HG03354 (cell line): ENCODE measurements at regions not wholly inside any gene's neighbourhood (a gene's known extent, or its start where the extent isn't known, plus 50 kb on each side); places are given as distances from the start of the nearest gene placed in this dataset.

ENCODE experiments used
- ATAC-seq: cut with Tn5 transposase; IDR thresholded peaks from one replicate; pipeline ENCODE4 v1.9.1; 2021; ENCODE audit warnings: mild to moderate bottlenecking; ENCODE audit not compliant: unreplicated experiment, poor library complexity, severe bottlenecking

DNA sequence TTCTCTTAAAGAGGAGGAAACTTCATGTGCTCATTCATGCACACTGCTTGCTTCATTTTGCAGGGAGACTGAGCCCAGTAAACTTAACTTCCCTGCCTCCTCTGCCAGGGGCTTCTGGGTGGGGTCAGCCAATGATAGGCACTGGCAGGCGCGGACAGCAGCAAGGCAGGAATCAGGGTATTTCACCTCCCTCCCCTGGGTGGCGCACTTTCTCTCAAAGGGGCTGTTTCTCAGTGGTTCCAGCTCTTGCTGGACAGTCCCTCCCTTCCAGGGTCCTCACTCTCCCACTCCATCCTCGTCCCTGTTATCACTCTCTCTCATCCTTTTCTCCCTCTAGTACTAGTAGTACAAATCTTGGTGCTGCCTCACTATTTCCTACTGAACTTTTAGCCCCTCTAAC, 320.5 kb upstream of the ZNF521 start:
- ATAC-seq: no peak

DNA sequence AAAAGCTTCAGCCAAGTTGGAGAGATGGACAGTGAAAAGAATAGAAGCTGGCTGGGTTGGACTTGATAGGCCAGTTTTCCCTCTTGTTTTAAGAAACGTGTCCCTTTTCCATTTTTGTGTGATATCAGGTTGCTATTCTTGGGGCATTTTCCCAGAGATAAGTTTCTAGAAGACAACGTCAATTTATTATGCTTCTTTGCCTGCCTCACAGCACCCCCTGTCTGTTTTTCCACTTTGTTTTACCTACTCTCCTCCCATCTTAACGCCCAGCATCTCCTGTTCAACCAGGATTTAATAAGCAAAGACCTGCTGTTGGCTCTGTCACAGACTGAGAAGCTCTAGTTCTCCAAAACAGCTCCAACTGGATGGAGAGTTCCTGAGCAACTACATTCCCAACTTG, 317.8 kb upstream of the ZNF521 start:
- ATAC-seq: no peak

GRCh38 chr18:25662272-25662671, 310.3 kb upstream of the ZNF521 start:
- no peak for ATAC-seq

- ATAC-seq: no peak
These were observed 309.9 kb upstream of the ZNF521 start for GRCh38 chr18:25661831-25662230.

DNA sequence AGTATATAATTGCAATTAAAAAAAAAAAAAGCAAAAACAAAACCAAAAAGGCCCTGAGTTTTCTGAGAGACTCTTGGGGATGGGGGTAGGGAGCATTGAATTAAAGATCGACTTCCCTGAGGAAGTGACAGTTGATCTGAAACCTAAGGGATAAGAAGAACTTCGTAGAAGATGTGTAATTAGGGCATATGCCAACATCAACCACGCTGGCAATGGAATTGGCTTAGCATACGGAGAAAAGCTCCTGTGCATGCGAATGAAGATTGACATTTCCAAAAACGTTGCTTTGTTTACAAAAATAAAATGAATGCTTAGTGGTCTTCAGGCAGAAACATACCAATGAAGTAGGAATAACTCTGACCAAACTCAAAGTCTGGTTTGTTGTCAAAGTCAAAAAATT, 307.6 kb upstream of the ZNF521 start:
- no peak for ATAC-seq

GRCh38 chr18:25658476-25658875, 306.5 kb upstream of the ZNF521 start:
- ATAC-seq: no peak

DNA sequence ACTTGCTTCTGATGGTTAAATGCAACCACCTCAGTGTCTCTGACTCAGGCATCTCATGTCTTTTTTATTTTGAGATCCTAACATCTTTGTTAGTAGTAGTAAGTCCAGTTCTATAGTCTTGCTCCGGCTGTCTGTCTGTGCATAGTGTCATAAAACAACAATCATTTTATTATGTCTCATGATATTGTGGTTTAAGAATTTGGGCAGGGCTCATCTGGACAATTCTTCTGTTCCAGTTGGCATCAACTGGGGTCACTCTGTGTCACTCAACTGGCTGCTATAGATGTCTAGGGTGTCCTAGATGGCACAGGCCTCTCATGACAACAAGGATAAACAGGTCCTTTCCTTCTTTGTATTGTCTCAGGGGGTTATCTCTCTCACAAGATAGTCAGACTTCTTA, 299.6 kb upstream of the ZNF521 start:
- no peak for ATAC-seq

GRCh38 chr18:25650201-25650941, 298.4 kb upstream of the ZNF521 start:
- ATAC-seq: no peak

GRCh38 chr18:25648716-25649260, 296.8 kb upstream of the ZNF521 start:
- ATAC-seq: no peak

GRCh38 chr18:25647404-25647803, 295.4 kb upstream of the ZNF521 start:
- ATAC-seq: no peak

GRCh38 chr18:25646971-25647370, 295.0 kb upstream of the ZNF521 start:
- no peak for ATAC-seq

DNA sequence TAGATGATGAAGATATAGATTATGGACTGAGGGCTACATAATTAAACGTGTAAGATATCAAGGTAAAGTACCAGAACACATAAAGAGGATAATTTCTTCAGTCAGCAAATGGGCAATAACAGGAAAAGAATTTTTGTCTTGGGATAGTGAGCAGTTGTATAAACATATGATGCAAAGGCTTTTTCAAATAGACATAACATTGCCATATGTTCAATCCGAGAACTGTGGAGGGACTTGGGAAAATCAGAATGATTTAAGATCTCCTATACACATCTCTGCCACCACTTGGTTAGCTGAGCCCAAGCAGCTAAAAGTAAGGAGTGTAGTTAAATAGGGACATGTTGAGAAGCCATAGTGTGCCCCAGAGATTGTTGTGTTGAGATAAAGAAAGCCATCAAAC, 287.6 kb upstream of the ZNF521 start:
- ATAC-seq: no peak

GRCh38 chr18:25633563-25633962, 281.6 kb upstream of the ZNF521 start:
- ATAC-seq: no peak

- no peak for ATAC-seq
These were observed 278.7 kb upstream of the ZNF521 start for GRCh38 chr18:25630682-25631081.

GRCh38 chr18:25621682-25622081, 269.7 kb upstream of the ZNF521 start:
- no peak for ATAC-seq

- ATAC-seq: no peak
These were observed 269.2 kb upstream of the ZNF521 start for GRCh38 chr18:25621144-25621543.

DNA sequence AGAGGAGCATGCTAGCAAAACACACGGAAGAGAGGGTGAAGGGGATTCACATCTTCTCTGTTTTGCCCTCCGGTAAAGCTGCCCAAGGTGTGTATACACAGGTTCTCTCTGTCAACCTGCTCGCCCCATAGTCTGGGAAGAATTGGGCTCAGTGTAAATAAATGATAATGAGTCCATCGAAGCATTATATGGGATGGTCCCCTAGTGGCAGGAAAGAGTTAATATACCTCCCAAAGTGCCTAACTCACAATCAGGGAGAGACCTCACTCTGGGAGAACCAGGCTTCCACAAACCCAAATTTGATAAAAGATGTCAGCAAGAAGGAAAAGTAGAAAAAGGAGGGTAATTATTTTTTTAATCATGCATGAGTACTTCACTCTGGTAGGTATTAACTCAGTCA, 262.2 kb upstream of the ZNF521 start:
- ATAC-seq: no peak

DNA sequence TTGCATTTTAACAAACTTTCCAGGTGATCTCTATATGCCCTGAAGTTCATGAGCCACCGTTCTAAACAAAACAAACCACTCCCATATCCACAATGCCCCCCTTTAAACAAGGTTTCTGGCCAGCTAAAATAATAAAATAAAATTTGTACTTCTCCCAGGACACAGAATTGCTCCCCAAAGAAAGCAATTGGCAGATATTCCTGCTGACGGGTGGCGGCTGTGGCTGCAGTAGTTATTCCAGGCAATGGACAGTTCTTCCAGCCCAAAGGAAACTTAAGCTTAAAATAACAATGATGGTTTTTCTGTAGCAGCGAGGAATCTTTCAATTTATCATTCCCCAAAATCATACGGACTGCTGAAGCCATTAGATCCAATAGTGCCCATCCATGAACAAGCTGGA, 260.5 kb upstream of the ZNF521 start:
- ATAC-seq: no peak

DNA sequence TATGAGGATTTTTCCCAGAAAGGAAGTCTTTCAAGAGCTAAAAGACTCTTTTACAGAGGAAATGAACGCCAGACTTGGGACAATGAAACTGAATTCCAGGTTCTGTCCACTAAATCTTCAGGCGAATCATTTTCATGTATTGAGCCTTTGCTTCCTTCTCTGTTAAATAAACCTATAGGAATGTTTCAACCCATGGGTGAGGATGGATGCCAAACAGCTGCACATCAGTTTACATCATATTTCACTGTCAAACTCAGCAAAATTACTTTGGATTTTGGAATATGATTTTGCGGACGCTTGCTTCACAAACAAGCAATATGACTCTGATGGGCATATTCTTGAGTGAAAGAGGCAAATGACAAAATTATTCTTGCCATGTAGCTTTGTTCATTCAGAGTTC, 256.1 kb upstream of the ZNF521 start:
- ATAC-seq: no peak

DNA sequence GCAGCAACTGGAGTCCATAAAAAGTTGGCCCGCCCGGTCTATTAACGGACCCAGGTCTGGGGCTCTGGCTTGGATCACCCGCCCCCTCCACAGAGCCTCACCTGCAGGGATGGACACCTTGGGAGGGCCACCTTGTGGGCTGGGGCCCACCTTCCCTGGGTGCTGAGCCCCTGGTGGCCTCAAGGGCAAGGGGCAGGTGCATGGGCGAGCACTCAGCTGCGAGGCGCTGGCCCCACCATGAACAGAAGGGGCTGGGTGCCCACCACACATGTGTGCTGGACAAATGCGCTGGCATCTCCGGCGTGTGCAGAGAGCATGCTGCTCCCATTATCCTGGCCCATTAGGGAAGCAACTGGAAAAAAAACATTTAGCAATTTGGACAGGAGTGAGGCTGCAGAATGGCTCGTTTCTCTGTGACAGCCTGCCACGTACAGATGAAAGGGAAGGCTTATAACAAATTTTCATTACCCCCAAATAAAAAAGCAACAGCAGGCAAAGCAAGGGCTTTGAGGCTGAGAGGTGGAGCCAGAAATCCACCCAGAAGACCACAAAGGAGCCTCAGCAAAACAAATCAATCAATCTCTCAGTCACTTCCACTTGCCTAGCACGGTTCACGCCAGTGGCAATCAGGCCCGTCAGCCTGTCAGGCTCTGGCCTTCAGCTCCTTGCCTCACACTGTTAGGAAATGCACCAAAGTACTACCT, 253.1 kb upstream of the ZNF521 start:
- ATAC-seq: no peak

GRCh38 chr18:25604196-25604893, 252.4 kb upstream of the ZNF521 start:
- no peak for ATAC-seq
